GM12874 (cell line): ENCODE measurements at regions not wholly inside any gene's neighbourhood (a gene's known extent, or its start where the extent isn't known, plus 50 kb on each side); places are given as distances from the start of the nearest gene placed in this dataset.

Experiments
- TF ChIP-seq, protein P1 (sequence below): IDR thresholded peaks from 2 replicates; pipeline ENCODE4 v1.5.1; 2011; ENCODE audit warnings: low read depth, mild to moderate bottlenecking, control low read depth, low read length, moderate library complexity; ENCODE audit not compliant: insufficient read depth

DNA sequence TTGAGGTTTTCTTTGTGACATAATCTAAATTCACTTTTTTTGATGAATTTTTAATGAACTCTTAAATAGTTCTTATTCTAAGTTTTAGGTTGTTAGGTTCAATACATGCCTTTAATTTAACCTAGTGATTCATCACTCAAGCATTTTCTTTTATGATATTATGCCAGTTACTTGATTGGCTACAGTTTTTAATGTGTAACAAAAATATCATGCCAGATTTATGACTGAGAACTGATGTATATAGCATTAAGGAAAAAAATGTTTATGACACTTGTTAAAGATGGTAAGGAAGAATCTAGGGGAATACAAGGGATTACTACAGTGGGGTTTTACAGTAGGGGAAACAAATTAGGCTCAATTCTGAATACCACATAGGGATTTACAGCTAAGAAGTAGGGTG, 103.1 kb downstream of the VGLL3 start:
- TF ChIP-seq, protein P1, sequence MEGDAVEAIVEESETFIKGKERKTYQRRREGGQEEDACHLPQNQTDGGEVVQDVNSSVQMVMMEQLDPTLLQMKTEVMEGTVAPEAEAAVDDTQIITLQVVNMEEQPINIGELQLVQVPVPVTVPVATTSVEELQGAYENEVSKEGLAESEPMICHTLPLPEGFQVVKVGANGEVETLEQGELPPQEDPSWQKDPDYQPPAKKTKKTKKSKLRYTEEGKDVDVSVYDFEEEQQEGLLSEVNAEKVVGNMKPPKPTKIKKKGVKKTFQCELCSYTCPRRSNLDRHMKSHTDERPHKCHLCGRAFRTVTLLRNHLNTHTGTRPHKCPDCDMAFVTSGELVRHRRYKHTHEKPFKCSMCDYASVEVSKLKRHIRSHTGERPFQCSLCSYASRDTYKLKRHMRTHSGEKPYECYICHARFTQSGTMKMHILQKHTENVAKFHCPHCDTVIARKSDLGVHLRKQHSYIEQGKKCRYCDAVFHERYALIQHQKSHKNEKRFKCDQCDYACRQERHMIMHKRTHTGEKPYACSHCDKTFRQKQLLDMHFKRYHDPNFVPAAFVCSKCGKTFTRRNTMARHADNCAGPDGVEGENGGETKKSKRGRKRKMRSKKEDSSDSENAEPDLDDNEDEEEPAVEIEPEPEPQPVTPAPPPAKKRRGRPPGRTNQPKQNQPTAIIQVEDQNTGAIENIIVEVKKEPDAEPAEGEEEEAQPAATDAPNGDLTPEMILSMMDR: no peak

DNA sequence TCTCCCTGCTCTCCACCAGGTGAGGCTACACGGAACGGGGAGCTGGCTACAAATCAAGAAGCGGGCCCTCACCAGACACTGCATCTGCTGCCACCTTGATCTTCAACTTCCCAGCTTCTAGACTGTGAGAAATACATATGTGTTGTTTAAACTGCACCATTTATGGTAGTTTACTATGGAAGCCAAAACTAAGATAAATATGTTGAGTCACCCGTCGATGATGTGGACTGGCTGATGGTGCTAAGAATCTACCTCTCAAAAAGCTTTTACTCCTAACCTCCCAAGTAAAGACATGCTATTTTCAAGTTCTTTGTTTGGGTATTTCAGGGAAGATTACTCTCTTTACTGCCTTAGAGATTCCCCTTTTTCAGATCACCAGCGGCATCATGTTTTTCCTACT, 110.9 kb downstream of the VGLL3 start:
- TF ChIP-seq, protein P1: no peak

DNA sequence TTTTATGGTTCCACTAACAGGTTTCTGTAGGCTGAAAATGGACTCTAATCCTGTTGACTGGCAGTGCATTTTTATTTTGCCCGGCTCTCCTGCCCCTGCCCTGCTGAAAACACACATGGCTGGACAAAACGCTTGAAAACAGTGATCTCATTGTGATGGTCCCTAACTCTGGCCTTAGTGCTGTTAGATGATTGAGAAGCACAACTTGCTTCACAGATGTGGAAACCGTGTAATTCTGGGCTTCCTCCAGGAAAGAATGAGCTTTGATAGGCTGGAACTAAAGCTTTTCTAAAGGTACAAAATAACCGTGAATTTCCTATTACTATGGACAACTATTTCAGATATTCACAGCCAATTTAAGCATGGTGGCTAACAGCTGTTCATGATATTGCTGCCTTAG, 121.4 kb downstream of the VGLL3 start:
- TF ChIP-seq, protein P1: no peak

DNA sequence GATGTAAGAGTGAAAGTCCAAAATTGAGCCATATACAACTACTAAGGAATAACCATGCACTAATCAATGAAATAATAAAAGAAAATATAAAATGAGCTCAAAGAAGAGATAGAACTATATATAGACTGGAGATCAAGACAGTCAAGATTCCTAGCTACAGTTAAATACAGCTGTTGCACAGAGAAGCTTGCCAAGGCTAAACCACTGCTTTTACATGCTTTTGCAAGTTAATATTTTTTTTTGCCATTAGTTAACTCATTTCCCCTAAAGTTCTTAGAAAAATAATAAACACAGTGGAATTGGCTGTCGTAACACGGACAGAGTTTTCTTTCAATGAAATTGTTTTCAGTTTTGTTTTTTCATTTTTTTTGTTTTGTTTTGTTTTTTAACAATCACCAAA, 123.0 kb downstream of the VGLL3 start:
- TF ChIP-seq, protein P1: no peak

DNA sequence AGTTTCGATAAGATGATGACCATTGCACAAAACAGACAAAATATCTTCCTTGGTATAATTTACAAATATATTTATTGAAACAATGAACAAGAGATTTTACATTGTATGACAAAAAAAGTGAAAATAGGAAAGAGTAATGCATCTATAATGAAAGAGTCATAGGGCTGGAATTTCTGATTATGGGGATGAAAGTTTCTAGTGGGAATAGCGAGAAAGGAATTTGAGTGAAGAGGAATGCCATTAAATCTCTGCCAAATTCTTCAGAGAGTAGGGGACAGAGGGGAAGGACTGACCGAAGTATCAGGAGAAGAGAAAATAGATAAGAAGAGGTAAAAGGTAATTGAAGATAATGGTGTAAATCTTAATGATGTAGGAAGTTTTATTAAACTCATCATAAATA, 125.4 kb downstream of the VGLL3 start:
- TF ChIP-seq, protein P1: no peak

DNA sequence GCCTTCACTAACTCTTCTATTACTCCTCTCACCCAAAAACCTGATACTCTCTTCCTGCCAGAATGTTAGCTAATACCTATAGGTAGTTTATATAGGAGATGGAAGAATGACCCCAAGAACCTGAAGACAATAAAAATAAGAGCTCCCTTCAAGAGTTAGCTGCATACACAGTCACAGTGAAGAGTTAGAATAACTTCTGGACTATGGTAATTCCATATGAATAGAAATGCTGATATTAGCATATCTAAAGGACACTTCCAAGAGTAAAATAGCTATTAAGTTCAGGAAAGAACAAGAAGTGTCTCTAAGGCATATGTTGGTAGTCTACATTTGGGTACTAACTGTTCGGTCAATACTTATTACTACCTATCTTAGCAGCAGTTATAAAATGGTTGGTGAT, 134.2 kb downstream of the VGLL3 start:
- TF ChIP-seq, protein P1: no peak

DNA sequence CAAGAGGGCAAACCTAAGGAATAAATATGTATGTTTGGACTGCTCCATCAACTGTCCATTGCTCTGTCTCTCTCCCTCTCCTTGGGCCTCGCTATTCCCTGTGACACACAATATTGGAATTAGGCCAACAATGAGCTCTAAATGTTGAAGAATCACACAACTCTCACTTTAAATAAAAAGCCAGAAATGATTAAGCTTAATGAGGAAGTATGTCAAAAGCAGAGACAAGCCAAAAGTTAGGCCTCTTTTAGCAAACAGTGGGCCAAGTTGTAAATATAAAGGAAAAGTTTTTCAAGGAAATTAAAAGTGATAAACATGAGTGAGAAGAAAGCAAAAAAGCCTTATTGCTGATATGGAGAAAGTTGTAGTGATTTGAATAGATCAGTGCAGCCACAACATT, 141.0 kb downstream of the VGLL3 start:
- TF ChIP-seq, protein P1: no peak

DNA sequence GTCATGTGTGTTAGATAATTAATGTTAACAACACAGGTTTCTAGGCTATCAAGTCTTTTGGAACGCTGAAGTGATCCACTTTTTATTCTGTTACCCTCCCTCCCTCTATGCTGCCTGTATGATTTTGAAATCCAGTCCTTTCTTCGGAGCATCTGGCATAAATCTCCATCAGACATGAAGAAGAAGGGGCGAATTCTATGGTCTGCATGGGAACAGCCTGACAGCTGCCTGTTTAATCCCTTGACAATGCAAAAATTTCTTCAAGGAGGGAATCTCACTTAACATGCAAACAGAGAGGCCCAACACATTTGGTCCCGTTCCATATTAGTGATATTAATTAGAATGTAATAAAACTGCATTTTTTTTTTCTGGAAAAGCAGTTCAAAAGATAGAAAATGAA, 145.2 kb downstream of the VGLL3 start:
- TF ChIP-seq, protein P1: no peak
